Activated CD4-positive, alpha-beta T cell treated with anti-CD3 and anti-CD28 coated beads for 24 hours (primary cell): ENCODE measurements at regions not wholly inside any gene's neighbourhood (a gene's known extent, or its start where the extent isn't known, plus 50 kb on each side); places are given as distances from the start of the nearest gene placed in this dataset.
"Not testable (repeated sequence)": the region's sequence is repeated elsewhere in the genome, so short reads cannot be mapped to it uniquely, and the experiment has no call there.

ENCODE experiments used
- DNase-seq, 2 donors: peaks; one replicate each; pipeline ENCODE4 v3.0.0-alpha.2; 2020; ENCODE audit warnings: low read depth in 2 of 2

GRCh38 chr12:5165296-5165970 is 121.8 kb downstream of the KCNA5 start:
- DNase-seq = no peak

- no peak for DNase-seq
Observed at GRCh38 chr12:5166976-5167375, 123.3 kb downstream of the KCNA5 start.

GRCh38 chr12:5168148-5168547 is 124.5 kb downstream of the KCNA5 start:
- no peak for DNase-seq

- DNase-seq = no peak
Observed at GRCh38 chr12:5170844-5171243, 127.2 kb downstream of the KCNA5 start.

- DNase-seq = no peak
Observed at GRCh38 chr12:5171701-5172100, 128.0 kb downstream of the KCNA5 start.

- DNase-seq = no peak
Observed at GRCh38 chr12:5172886-5173285, 129.2 kb downstream of the KCNA5 start.

- DNase-seq = no peak
Observed at GRCh38 chr12:5173511-5174011, 129.9 kb downstream of the KCNA5 start.

GRCh38 chr12:5175415-5175814 is 131.7 kb downstream of the KCNA5 start:
- not testable (repeated sequence) for DNase-seq

GRCh38 chr12:5176036-5176435 is 132.4 kb downstream of the KCNA5 start:
- no peak for DNase-seq

GRCh38 chr12:5177096-5177495 is 133.4 kb downstream of the KCNA5 start:
- DNase-seq = no peak

GRCh38 chr12:5177731-5178130 is 134.1 kb downstream of the KCNA5 start:
- DNase-seq = no peak

GRCh38 chr12:5178571-5178970 is 134.9 kb downstream of the KCNA5 start:
- no peak for DNase-seq

- DNase-seq = no peak
Observed at GRCh38 chr12:5180496-5180895, 136.8 kb downstream of the KCNA5 start.

GRCh38 chr12:5184186-5184585 is 140.5 kb downstream of the KCNA5 start:
- DNase-seq = no peak

GRCh38 chr12:5185435-5186069 is 141.9 kb downstream of the KCNA5 start:
- no peak for DNase-seq

GRCh38 chr12:5186715-5187114 is 143.0 kb downstream of the KCNA5 start:
- DNase-seq = no peak

GRCh38 chr12:5187136-5187535 is 143.5 kb downstream of the KCNA5 start:
- DNase-seq = no peak

GRCh38 chr12:5188472-5188871 is 144.8 kb downstream of the KCNA5 start:
- no peak for DNase-seq

GRCh38 chr12:5189173-5189572 is 145.5 kb downstream of the KCNA5 start:
- DNase-seq = no peak

- DNase-seq = no peak
Observed at GRCh38 chr12:5191803-5192538, 148.3 kb downstream of the KCNA5 start.

GRCh38 chr12:5192726-5193125 is 149.0 kb downstream of the KCNA5 start:
- no peak for DNase-seq

GRCh38 chr12:5194306-5194705 is 150.6 kb downstream of the KCNA5 start:
- no peak for DNase-seq

- DNase-seq = no peak
Observed at GRCh38 chr12:5195244-5195643, 151.6 kb downstream of the KCNA5 start.
